Esophagus muscularis mucosa (tissue), 4 donors: ENCODE measurements at regions not wholly inside any gene's neighbourhood (a gene's known extent, or its start where the extent isn't known, plus 50 kb on each side); places are given as distances from the start of the nearest gene placed in this dataset.

Experiments used
- EP300 ChIP-seq: sonication (generic); formaldehyde crosslinking; IDR thresholded peaks from one replicate; pipeline ENCODE4 v1.6.1; 2017; ENCODE audit warnings: antibody characterized with exemption
- POLR2A ChIP-seq: fragments of 450-650 bp; IDR thresholded peaks from one replicate; pipeline ENCODE4 v1.6.1; 2017; ENCODE audit warnings: antibody characterized with exemption, moderate library complexity, mild to moderate bottlenecking, low read depth
- POLR2AphosphoS5 ChIP-seq, 2 donors: sonication (generic); formaldehyde crosslinking; IDR thresholded peaks; one replicate each; pipeline ENCODE4 v1.6.1; 2017; ENCODE audit warnings: antibody characterized with exemption in 2 of 2
- TF ChIP-seq, protein P1 (sequence below), 3 experiments: fragments of 200-600 bp in 2 of 3; fragments of 450-650 bp in 1 of 3; sonication (generic) in 2 of 3; IDR thresholded peaks; one replicate each; pipeline ENCODE4 v1.5.1; 2017 to 2019; ENCODE audit warnings: antibody characterized with exemption in 3 of 3, mild to moderate bottlenecking in 2 of 3, moderate library complexity in 1 of 3

GRCh38 chr6:3919130-3919628 lies 70.0 kb downstream of the FAM50B start:
- TF ChIP-seq, protein P1, sequence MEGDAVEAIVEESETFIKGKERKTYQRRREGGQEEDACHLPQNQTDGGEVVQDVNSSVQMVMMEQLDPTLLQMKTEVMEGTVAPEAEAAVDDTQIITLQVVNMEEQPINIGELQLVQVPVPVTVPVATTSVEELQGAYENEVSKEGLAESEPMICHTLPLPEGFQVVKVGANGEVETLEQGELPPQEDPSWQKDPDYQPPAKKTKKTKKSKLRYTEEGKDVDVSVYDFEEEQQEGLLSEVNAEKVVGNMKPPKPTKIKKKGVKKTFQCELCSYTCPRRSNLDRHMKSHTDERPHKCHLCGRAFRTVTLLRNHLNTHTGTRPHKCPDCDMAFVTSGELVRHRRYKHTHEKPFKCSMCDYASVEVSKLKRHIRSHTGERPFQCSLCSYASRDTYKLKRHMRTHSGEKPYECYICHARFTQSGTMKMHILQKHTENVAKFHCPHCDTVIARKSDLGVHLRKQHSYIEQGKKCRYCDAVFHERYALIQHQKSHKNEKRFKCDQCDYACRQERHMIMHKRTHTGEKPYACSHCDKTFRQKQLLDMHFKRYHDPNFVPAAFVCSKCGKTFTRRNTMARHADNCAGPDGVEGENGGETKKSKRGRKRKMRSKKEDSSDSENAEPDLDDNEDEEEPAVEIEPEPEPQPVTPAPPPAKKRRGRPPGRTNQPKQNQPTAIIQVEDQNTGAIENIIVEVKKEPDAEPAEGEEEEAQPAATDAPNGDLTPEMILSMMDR (IDR thresholded peaks at IDR 0.05): no peak
- no peak for TF ChIP-seq POLR2A
- no peak for TF ChIP-seq POLR2AphosphoS5 (IDR thresholded peaks at IDR 0.05)
- TF ChIP-seq EP300: no peak
